ENCODE measurements at regions not wholly inside any gene's neighbourhood (a gene's known extent, or its start where the extent isn't known, plus 50 kb on each side); places are given as distances from the start of the nearest gene placed in this dataset.

GRCh38 chr2:176852667-176853066, 359.9 kb upstream of the HNRNPA3 start:
- H3K27me3 ChIP-seq (replicated peaks; ENCODE audit: insufficient read depth): no peaks in the 10 kb centered on the region
- no peak overlapping the region for H3K4me3 ChIP-seq
- TF ChIP-seq, protein P1, sequence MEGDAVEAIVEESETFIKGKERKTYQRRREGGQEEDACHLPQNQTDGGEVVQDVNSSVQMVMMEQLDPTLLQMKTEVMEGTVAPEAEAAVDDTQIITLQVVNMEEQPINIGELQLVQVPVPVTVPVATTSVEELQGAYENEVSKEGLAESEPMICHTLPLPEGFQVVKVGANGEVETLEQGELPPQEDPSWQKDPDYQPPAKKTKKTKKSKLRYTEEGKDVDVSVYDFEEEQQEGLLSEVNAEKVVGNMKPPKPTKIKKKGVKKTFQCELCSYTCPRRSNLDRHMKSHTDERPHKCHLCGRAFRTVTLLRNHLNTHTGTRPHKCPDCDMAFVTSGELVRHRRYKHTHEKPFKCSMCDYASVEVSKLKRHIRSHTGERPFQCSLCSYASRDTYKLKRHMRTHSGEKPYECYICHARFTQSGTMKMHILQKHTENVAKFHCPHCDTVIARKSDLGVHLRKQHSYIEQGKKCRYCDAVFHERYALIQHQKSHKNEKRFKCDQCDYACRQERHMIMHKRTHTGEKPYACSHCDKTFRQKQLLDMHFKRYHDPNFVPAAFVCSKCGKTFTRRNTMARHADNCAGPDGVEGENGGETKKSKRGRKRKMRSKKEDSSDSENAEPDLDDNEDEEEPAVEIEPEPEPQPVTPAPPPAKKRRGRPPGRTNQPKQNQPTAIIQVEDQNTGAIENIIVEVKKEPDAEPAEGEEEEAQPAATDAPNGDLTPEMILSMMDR (IDR thresholded peaks at IDR 0.05): no peak
- no peaks in the 10 kb centered on the region for H3K9me3 ChIP-seq
- H3K4me1 ChIP-seq (ENCODE audit: control insufficient read depth in 1 of 2, low read depth in 2 of 2): no peaks in the 10 kb centered on the region
- ATAC-seq (ENCODE audit: insufficient number of reproducible peaks, low FRiP score, low read depth) (no peak), DNase-seq (ENCODE audit: low spot score) (no peak)
- H3K36me3 ChIP-seq: no peaks in the 10 kb centered on the region
- no peak overlapping the region for H3K27ac ChIP-seq

- Histone ChIP-seq H3K27me3 (replicated peaks; ENCODE audit: insufficient read depth) (no peaks in the 10 kb centered on the region), H3K27ac (no peak overlapping the region), H3K36me3 (no peaks in the 10 kb centered on the region), H3K4me3 (no peak overlapping the region), H3K9me3 (no peaks in the 10 kb centered on the region), H3K4me1 (ENCODE audit: control insufficient read depth in 1 of 2, low read depth in 2 of 2) (no peaks in the 10 kb centered on the region)
- DNase-seq (ENCODE audit: low spot score) (no peak), ATAC-seq (ENCODE audit: insufficient number of reproducible peaks, low FRiP score, low read depth) (no peak)
- TF ChIP-seq, protein P1 (IDR thresholded peaks at IDR 0.05): no peak
These were observed 358.5 kb upstream of the HNRNPA3 start for GRCh38 chr2:176854062-176854461.

- no peak for DNase-seq (ENCODE audit: low spot score)
- Histone ChIP-seq H3K4me3 (no peak overlapping the region), H3K9me3 (no peaks in the 10 kb centered on the region), H3K27ac (no peak overlapping the region), H3K4me1 (ENCODE audit: control insufficient read depth in 1 of 2, low read depth in 2 of 2) (no peaks in the 10 kb centered on the region), H3K36me3 (no peaks in the 10 kb centered on the region), H3K27me3 (replicated peaks; ENCODE audit: insufficient read depth) (no peaks in the 10 kb centered on the region)
- ATAC-seq (ENCODE audit: insufficient number of reproducible peaks, low FRiP score, low read depth): no peak
- TF ChIP-seq, protein P1 (IDR thresholded peaks at IDR 0.05): no peak
These were observed 357.7 kb upstream of the HNRNPA3 start for GRCh38 chr2:176854878-176855277.

- DNase-seq (ENCODE audit: low spot score): no peak
- Histone ChIP-seq H3K9me3 (no peaks in the 10 kb centered on the region), H3K27ac (no peak overlapping the region), H3K4me1 (ENCODE audit: control insufficient read depth in 1 of 2, low read depth in 2 of 2) (no peaks in the 10 kb centered on the region), H3K27me3 (replicated peaks; ENCODE audit: insufficient read depth) (no peaks in the 10 kb centered on the region), H3K4me3 (no peak overlapping the region), H3K36me3 (no peaks in the 10 kb centered on the region)
- TF ChIP-seq, protein P1 (IDR thresholded peaks at IDR 0.05): no peak
- no peak for ATAC-seq (ENCODE audit: insufficient number of reproducible peaks, low FRiP score, low read depth)
These were observed 355.9 kb upstream of the HNRNPA3 start for GRCh38 chr2:176856683-176857082.

- no peaks in the 10 kb centered on the region for H3K36me3 ChIP-seq
- ATAC-seq (ENCODE audit: insufficient number of reproducible peaks, low FRiP score, low read depth) (no peak), DNase-seq (ENCODE audit: low spot score) (no peak)
- H3K9me3 ChIP-seq: no peaks in the 10 kb centered on the region
- H3K4me1 ChIP-seq (ENCODE audit: control insufficient read depth in 1 of 2, low read depth in 2 of 2): no peaks in the 10 kb centered on the region
- no peak overlapping the region for H3K4me3 ChIP-seq
- no peaks in the 10 kb centered on the region for H3K27me3 ChIP-seq (replicated peaks; ENCODE audit: insufficient read depth)
- H3K27ac ChIP-seq: no peak overlapping the region
- TF ChIP-seq, protein P1 (IDR thresholded peaks at IDR 0.05): no peak
These were observed 347.3 kb upstream of the HNRNPA3 start for GRCh38 chr2:176865336-176865735.

All from thoracic aorta (tissue), 2 donors.